Breast epithelium (tissue), 4 donors: ENCODE measurements at regions not wholly inside any gene's neighbourhood (a gene's known extent, or its start where the extent isn't known, plus 50 kb on each side); places are given as distances from the start of the nearest gene placed in this dataset.

Experiments
- DNase-seq, 2 donors: peaks; one replicate each; pipeline ENCODE4 v3.0.0-alpha.2; 2019; ENCODE audit warnings: low spot score in 2 of 2
- H3K27ac ChIP-seq, 2 donors: fragments of 200-600 bp; sonication (generic) in 1 of 2; one replicate each; pipeline ENCODE4 v1.5.1; 2016 to 2019; ENCODE audit warnings: mild to moderate bottlenecking in 1 of 2
- H3K27me3 ChIP-seq, 2 donors: fragments of 200-600 bp; sonication (generic) in 1 of 2; one replicate each; pipeline versions ENCODE4 v1.5.1 to v1.6.0; 2017 to 2019; ENCODE audit warnings: control low read depth in 1 of 2, mild to moderate bottlenecking in 1 of 2
- H3K36me3 ChIP-seq: fragments of 200-600 bp; one replicate; pipeline ENCODE4 v1.5.1; 2019
- H3K4me1 ChIP-seq, 2 donors: fragments of 200-600 bp; sonication (generic); one replicate each; pipeline ENCODE4 v1.5.1; 2016 to 2019; ENCODE audit warnings: control low read depth in 1 of 2
- H3K4me3 ChIP-seq, 3 donors: fragments of 200-600 bp; sonication (generic); 1 replicate in 2 of 3; 2 replicates in 1 of 3; pipeline ENCODE4 v1.5.1; 2016 to 2019; ENCODE audit warnings: mild to moderate bottlenecking in 3 of 3, moderate library complexity in 2 of 3
- H3K9me3 ChIP-seq, 2 donors: fragments of 200-600 bp; sonication (generic) in 1 of 2; one replicate each; pipeline ENCODE4 v1.5.1; 2016 to 2019; ENCODE audit warnings: control low read depth in 1 of 2
- POLR2A ChIP-seq: fragments of 450-650 bp; IDR thresholded peaks from one replicate; pipeline ENCODE4 v1.6.1; 2016; ENCODE audit warnings: antibody characterized with exemption, mild to moderate bottlenecking, moderate library complexity
- POLR2AphosphoS5 ChIP-seq, 3 donors: sonication (generic); formaldehyde crosslinking; IDR thresholded peaks; one replicate each; pipeline ENCODE4 v1.6.1; 2017; ENCODE audit warnings: antibody characterized with exemption in 3 of 3
- intact Hi-C: fragments of 100-400 bp; cut with DNase I; formaldehyde crosslinking; loops from one replicate; pipeline ENCODE4 v1.15.1; 2023; ENCODE audit warnings: low total_unique reads
- TF ChIP-seq, protein P1 (sequence below), 3 donors: fragments of 450-650 bp; IDR thresholded peaks; one replicate each; pipeline ENCODE4 v1.5.1; 2016 to 2017; ENCODE audit warnings: antibody characterized with exemption in 3 of 3, mild to moderate bottlenecking in 3 of 3, moderate library complexity in 3 of 3

DNA sequence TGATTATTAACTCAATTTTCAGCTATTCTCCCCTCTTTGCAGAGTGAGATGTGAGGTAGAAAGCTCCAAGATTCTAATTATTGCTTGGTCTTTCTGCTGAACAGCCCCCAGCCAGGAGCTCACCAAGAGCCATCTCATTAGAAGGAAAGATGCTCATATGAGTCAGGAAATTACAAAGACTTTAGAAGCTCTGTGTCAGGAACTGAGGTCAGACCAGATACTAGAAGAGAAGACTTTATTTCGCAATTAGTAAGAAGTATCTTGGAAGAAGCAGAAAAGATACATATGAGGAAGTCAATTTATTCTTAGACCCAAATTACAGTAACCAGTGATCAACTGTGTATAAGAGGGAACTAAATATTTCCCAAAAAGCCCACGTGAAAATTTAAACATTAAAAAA lies 626.9 kb downstream of the ZWINT start:
- Histone ChIP-seq H3K27me3 (no peaks in the 10 kb centered on the region), H3K4me1 (no peaks in the 10 kb centered on the region), H3K27ac (no peak overlapping the region), H3K9me3 (no peaks in the 10 kb centered on the region), H3K36me3 (no peaks in the 10 kb centered on the region), H3K4me3 (no peak overlapping the region)
- no peak for DNase-seq
- intact Hi-C loops, result no loop called here
- TF ChIP-seq POLR2AphosphoS5 (IDR thresholded peaks at IDR 0.05) (no peak), POLR2A (no peak)
- TF ChIP-seq, protein P1, sequence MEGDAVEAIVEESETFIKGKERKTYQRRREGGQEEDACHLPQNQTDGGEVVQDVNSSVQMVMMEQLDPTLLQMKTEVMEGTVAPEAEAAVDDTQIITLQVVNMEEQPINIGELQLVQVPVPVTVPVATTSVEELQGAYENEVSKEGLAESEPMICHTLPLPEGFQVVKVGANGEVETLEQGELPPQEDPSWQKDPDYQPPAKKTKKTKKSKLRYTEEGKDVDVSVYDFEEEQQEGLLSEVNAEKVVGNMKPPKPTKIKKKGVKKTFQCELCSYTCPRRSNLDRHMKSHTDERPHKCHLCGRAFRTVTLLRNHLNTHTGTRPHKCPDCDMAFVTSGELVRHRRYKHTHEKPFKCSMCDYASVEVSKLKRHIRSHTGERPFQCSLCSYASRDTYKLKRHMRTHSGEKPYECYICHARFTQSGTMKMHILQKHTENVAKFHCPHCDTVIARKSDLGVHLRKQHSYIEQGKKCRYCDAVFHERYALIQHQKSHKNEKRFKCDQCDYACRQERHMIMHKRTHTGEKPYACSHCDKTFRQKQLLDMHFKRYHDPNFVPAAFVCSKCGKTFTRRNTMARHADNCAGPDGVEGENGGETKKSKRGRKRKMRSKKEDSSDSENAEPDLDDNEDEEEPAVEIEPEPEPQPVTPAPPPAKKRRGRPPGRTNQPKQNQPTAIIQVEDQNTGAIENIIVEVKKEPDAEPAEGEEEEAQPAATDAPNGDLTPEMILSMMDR (IDR thresholded peaks at IDR 0.05), result no peak

DNA sequence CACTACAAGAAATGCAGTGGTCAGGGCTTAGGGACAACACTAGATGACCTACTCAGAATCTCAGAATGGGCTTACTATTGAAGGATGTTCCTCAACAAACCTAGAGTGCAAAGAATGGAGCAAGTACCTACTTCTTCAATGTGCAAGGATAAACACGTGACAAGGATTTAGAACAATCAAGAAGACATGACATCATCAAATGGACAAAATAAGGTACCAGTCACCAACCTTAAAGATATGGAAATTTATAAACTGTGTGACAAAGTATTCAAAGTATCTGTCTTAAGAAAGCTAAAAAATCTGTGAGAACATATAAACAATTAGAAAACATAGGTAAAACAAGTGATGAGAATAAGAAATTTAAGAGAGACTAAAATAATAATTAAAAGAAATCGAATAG lies 656.1 kb downstream of the ZWINT start:
- Histone ChIP-seq H3K4me1 (no peaks in the 10 kb centered on the region), H3K4me3 (no peak overlapping the region), H3K9me3 (no peaks in the 10 kb centered on the region), H3K27ac (no peak overlapping the region), H3K36me3 (no peaks in the 10 kb centered on the region), H3K27me3 (no peaks in the 10 kb centered on the region)
- DNase-seq, result no peak
- TF ChIP-seq POLR2AphosphoS5 (IDR thresholded peaks at IDR 0.05) (no peak), POLR2A (no peak)
- TF ChIP-seq, protein P1 (IDR thresholded peaks at IDR 0.05), result no peak
- intact Hi-C loops, result loop anchor here (5.0 kb wide), 1 partner anchor 1162 kb away; no protein-coding TSS in a partner anchor

DNA sequence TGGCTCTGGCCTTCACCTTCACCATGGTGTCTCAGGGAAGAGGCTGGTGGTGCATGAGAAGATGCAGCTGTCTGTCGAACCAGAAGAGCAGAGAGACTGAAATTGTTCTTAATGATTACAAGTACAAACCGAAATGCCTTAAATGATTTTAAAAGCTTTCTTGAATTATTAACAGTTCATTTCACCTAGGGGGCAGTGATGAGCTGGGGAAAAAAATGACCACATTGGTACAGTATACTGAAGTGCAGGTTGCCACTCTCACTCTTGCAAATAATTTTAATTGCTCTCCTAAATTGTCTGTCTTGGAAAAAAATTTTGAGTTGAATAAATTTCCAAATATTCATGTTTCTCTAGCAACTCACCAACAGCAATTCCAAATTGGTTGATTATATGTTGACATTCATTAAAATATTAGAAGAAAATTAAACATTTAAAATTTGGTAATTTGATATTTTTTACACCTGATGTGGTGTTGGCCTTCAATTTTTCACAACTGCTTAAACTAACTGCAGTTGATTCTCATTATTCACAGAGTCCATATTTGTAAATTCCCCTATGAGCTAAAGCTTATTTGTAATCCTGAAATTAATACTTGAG lies 692.6 kb downstream of the ZWINT start:
- no peak for DNase-seq
- Histone ChIP-seq H3K9me3 (no peaks in the 10 kb centered on the region), H3K4me1 (no peaks in the 10 kb centered on the region), H3K27ac (no peak overlapping the region), H3K4me3 (no peak overlapping the region), H3K36me3 (no peaks in the 10 kb centered on the region), H3K27me3 (no peaks in the 10 kb centered on the region)
- TF ChIP-seq, protein P1 (IDR thresholded peaks at IDR 0.05), result no peak
- TF ChIP-seq POLR2A, result no peak
- TF ChIP-seq POLR2AphosphoS5 (IDR thresholded peaks at IDR 0.05), result no peak
- intact Hi-C loops, result no loop called here

DNA sequence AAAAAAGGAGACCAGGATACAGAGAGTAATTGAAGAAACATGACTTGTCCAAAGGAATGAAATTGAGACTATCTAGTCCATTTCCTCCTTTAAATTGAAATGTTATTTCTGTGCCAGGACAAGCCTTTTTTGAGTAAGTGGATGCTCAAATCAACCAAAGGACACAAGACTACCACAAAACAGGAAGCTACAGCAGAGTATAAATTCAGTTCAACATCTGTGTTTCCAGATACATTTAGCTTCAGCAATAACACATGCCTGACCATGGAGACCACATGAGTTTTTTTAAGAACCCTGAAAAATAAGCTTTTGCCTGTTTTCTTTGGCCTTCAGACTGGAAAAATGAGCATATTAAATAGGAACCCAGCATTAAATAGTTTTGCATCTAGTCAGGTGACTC lies 707.5 kb downstream of the ZWINT start:
- intact Hi-C loops, result no loop called here
- H3K4me3 ChIP-seq, result no peak overlapping the region
- TF ChIP-seq POLR2AphosphoS5 (IDR thresholded peaks at IDR 0.05), result no peak
- TF ChIP-seq, protein P1 (IDR thresholded peaks at IDR 0.05), result no peak
- H3K36me3 ChIP-seq, result no peaks in the 10 kb centered on the region
- H3K9me3 ChIP-seq, result no peaks in the 10 kb centered on the region
- no peaks in the 10 kb centered on the region for H3K27me3 ChIP-seq
- no peaks in the 10 kb centered on the region for H3K4me1 ChIP-seq
- no peak overlapping the region for H3K27ac ChIP-seq
- DNase-seq, result no peak

DNA sequence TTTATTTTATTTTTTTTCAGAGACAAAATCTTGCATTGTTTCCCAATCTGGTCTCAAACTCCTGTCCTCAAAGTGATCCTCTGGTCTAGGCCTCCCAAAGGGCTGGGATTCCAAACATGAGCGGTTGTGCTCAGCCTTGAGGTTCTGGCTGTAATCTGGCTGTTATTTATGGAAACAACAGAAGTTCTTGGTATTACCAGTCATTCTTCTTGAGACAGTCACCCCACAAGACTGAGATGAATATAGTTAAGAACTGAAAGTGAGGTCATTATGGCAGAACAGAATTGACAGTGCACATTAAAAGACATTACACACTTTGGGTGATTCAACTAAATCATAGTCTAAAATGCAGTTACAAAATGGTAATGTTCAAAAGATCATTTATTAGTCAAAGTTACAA lies 719.5 kb downstream of the ZWINT start:
- no peak for DNase-seq
- no peaks in the 10 kb centered on the region for H3K27me3 ChIP-seq

More for the DNA sequence above, 719.5 kb downstream of the ZWINT start:
- H3K9me3 ChIP-seq, result no peaks in the 10 kb centered on the region
- intact Hi-C loops, result no loop called here
- no peaks in the 10 kb centered on the region for H3K36me3 ChIP-seq
- H3K4me3 ChIP-seq, result no peak overlapping the region
- no peaks in the 10 kb centered on the region for H3K4me1 ChIP-seq
- no peak overlapping the region for H3K27ac ChIP-seq
- TF ChIP-seq, protein P1 (IDR thresholded peaks at IDR 0.05), result no peak
- TF ChIP-seq POLR2A (no peak), POLR2AphosphoS5 (IDR thresholded peaks at IDR 0.05) (no peak)
